OCI-LY3 (cell line): ENCODE measurements at regions not wholly inside any gene's neighbourhood (a gene's known extent, or its start where the extent isn't known, plus 50 kb on each side); places are given as distances from the start of the nearest gene placed in this dataset.

Source experiments
- H2AFZ ChIP-seq: fragments of 200-600, 300-600 bp; shearing (Covaris generic); 2 replicates; pipeline ENCODE4 v1.6.0; 2014; ENCODE audit warnings: antibody characterized with exemption, low read depth, low read length
- H3K27ac ChIP-seq: fragments of 200-600, 300-600 bp; sonication (generic); 2 replicates; pipeline ENCODE4 v1.5.1; 2014; ENCODE audit warnings: mild to moderate bottlenecking, low read length, moderate library complexity, mixed read lengths
- H3K27me3 ChIP-seq: fragments of 200-600, 300-600 bp; sonication (generic); 2 replicates; pipeline ENCODE4 v1.6.1; 2014; ENCODE audit warnings: low read depth, low read length, mixed read lengths
- H3K36me3 ChIP-seq: fragments of 200-600, 300-600 bp; sonication (generic); replicated peaks from 2 replicates; pipeline ENCODE3; 2014; ENCODE audit warnings: low read depth, low read length, mixed read lengths
- H3K4me1 ChIP-seq: fragments of 300-600, 200-600 bp; sonication (generic); 2 replicates; pipeline ENCODE4 v1.6.1; 2014; ENCODE audit warnings: low read length, mixed read lengths
- H3K4me2 ChIP-seq: fragments of 200-600, 300-600 bp; sonication (generic); 2 replicates; pipeline ENCODE4 v1.6.1; 2014; ENCODE audit warnings: low read length, mixed read lengths
- H3K4me3 ChIP-seq: fragments of 300-600, 200-600 bp; sonication (generic); 2 replicates; pipeline ENCODE4 v1.5.1; 2014; ENCODE audit warnings: antibody characterized with exemption, mild to moderate bottlenecking, low read length, moderate library complexity
- H3K79me2 ChIP-seq: fragments of 300-600, 200-600 bp; shearing (Covaris generic); 2 replicates; pipeline ENCODE4 v1.6.1; 2014; ENCODE audit warnings: mild to moderate bottlenecking, low read length, mixed read lengths
- H3K9ac ChIP-seq: fragments of 300-600, 200-600 bp; shearing (Covaris generic); 2 replicates; pipeline ENCODE4 v1.6.0; 2014; ENCODE audit warnings: mild to moderate bottlenecking, low read length, moderate library complexity
- H3K9me3 ChIP-seq: fragments of 200-600, 300-600 bp; shearing (Covaris generic); 2 replicates; pipeline ENCODE4 v1.6.1; 2014; ENCODE audit warnings: low read length, mixed read lengths; ENCODE audit not compliant: insufficient read depth
- H4K20me1 ChIP-seq: fragments of 200-600, 300-600 bp; sonication (generic); 2 replicates; pipeline ENCODE4 v1.6.1; 2016; ENCODE audit warnings: low read length, mixed read lengths; ENCODE audit not compliant: insufficient read depth
- EZH2phosphoT487 ChIP-seq: fragments of 200-600 bp; shearing (Covaris generic); IDR thresholded peaks from 2 replicates; pipeline ENCODE4 v1.6.1; 2018; ENCODE audit warnings: antibody characterized with exemption, mixed run types, low read depth
- TF ChIP-seq, protein P1 (sequence below): fragments of 200-600, 300-600 bp; sonication (generic); IDR thresholded peaks from 2 replicates; pipeline ENCODE4 v1.5.1; 2014; ENCODE audit warnings: antibody characterized with exemption, low read length, low read depth

DNA sequence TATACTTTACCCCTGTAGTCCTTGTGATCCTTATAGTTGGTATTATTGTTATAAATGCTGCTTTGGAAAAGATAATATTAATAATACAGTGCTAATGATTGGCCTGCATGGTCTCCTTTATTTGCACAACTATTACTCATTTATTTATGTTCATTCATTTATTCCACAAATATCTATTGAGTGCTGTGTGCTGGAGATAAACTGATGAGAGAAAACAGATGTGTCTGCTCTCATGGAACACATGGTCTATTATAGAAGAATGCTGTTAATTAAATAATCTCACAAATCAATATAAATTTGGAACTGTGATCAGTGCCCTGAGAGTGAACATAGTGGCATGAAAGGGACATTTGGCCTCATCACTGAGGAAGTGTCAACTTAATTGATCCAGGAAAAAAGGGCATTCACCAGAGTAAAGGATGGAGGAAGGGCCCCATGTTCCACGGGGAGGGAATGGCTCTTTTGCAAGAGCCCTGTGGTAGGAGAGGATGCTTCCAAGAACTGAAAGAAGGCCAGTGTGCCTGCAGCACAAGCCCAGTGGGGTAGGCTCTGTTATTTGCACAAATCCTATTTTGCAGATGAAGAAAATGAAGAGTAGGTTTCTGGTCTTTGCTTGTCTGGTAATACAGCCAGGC lies 91.5 kb upstream of the STK39 start:
- Histone ChIP-seq H3K27ac (no peak overlapping the region), H3K9me3 (no peaks in the 10 kb centered on the region), H3K79me2 (no peaks in the 10 kb centered on the region), H3K4me1 (peaks cover 14% of the 10 kb centered on the region), H3K27me3 (peaks cover 18% of the 10 kb centered on the region), H3K4me2 (no peak overlapping the region), H3K4me3 (no peak overlapping the region), H2AFZ (no peak overlapping the region), H3K9ac (no peak overlapping the region), H4K20me1 (no peaks in the 10 kb centered on the region), H3K36me3 (no peaks in the 10 kb centered on the region)
- TF ChIP-seq EZH2phosphoT487 = no peak
- TF ChIP-seq, protein P1, sequence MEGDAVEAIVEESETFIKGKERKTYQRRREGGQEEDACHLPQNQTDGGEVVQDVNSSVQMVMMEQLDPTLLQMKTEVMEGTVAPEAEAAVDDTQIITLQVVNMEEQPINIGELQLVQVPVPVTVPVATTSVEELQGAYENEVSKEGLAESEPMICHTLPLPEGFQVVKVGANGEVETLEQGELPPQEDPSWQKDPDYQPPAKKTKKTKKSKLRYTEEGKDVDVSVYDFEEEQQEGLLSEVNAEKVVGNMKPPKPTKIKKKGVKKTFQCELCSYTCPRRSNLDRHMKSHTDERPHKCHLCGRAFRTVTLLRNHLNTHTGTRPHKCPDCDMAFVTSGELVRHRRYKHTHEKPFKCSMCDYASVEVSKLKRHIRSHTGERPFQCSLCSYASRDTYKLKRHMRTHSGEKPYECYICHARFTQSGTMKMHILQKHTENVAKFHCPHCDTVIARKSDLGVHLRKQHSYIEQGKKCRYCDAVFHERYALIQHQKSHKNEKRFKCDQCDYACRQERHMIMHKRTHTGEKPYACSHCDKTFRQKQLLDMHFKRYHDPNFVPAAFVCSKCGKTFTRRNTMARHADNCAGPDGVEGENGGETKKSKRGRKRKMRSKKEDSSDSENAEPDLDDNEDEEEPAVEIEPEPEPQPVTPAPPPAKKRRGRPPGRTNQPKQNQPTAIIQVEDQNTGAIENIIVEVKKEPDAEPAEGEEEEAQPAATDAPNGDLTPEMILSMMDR = no peak

- Histone ChIP-seq H4K20me1 (no peaks in the 10 kb centered on the region), H3K4me1 (peaks cover 19% of the 10 kb centered on the region), H3K9me3 (no peaks in the 10 kb centered on the region), H3K9ac (no peak overlapping the region), H3K27ac (no peak overlapping the region), H3K4me3 (no peak overlapping the region), H3K79me2 (no peaks in the 10 kb centered on the region), H3K4me2 (no peak overlapping the region), H3K36me3 (no peaks in the 10 kb centered on the region), H3K27me3 (peaks cover 18% of the 10 kb centered on the region), H2AFZ (no peak overlapping the region)
- TF ChIP-seq, protein P1 = no peak
- no peak for TF ChIP-seq EZH2phosphoT487
Measured at GRCh38 chr2:168340931-168341330, 93.5 kb upstream of the STK39 start.

DNA sequence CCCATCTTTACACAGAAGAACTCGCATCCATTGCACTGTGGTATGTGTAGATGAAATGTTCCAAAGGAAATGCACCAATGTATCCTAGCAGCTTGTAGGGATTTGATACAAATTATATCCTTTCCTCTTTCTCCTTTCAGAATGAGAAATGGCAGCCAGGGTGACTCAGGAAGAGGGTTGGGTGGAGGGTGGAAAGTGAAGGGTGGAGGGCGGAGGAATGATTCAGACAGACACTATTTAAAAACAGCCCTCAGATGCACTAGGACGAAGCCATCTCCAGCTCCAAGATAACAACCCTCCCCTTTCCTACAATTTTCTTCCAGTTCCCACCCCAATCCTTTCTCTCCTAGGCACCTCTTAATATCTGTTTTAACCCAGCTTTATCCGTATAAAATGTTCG lies 96.2 kb upstream of the STK39 start:
- H4K20me1 ChIP-seq = no peaks in the 10 kb centered on the region
- H2AFZ ChIP-seq = no peak overlapping the region
- no peak overlapping the region for H3K4me3 ChIP-seq
- no peaks in the 10 kb centered on the region for H3K9me3 ChIP-seq
- no peak overlapping the region for H3K27ac ChIP-seq
- no peak for TF ChIP-seq EZH2phosphoT487
- TF ChIP-seq, protein P1 = no peak
- H3K4me2 ChIP-seq = no peak overlapping the region
- no peaks in the 10 kb centered on the region for H3K79me2 ChIP-seq
- H3K9ac ChIP-seq = no peak overlapping the region
- H3K27me3 ChIP-seq = peaks cover 19% of the 10 kb centered on the region
- peaks cover 13% of the 10 kb centered on the region for H3K4me1 ChIP-seq
- no peaks in the 10 kb centered on the region for H3K36me3 ChIP-seq

DNA sequence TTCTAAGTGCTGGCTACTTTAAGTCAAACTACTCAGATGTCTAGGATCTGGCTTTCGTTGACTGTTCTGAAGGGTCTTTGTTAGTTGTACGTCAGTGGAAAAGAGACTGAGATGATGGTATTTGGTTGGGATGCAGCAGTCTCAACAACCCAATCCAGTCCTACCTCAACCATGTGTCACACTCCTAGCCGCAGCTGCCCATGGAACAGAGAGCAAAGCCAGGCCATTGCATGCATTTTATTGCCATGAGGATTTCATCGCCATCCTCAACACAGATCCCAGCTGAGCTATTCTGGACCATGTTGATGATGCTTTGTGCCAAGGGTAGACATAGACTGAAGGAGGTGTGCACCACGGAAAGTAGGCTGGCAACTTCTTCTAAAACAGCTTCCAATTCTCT lies 97.3 kb upstream of the STK39 start:
- Histone ChIP-seq H3K79me2 (no peaks in the 10 kb centered on the region), H3K9me3 (no peaks in the 10 kb centered on the region), H2AFZ (no peak overlapping the region), H3K27me3 (peaks cover 25% of the 10 kb centered on the region), H3K4me1 (peaks cover 13% of the 10 kb centered on the region), H4K20me1 (no peaks in the 10 kb centered on the region), H3K9ac (no peak overlapping the region), H3K4me3 (no peak overlapping the region), H3K36me3 (no peaks in the 10 kb centered on the region), H3K27ac (no peak overlapping the region), H3K4me2 (no peak overlapping the region)
- TF ChIP-seq, protein P1 = no peak
- no peak for TF ChIP-seq EZH2phosphoT487
